Brain microvascular endothelial cell (primary cell): ENCODE measurements at regions not wholly inside any gene's neighbourhood (a gene's known extent, or its start where the extent isn't known, plus 50 kb on each side); places are given as distances from the start of the nearest gene placed in this dataset.
"Not testable (repeated sequence)": the region's sequence is repeated elsewhere in the genome, so short reads cannot be mapped to it uniquely, and the experiment has no call there.

ENCODE experiments used
- DNase-seq: peaks from one replicate; pipeline ENCODE4 v3.0.0-alpha.2; 2020
- H3K27ac ChIP-seq: fragments of 250-450 bp; sonication (Bioruptor Pico); 2 replicates; pipeline ENCODE4 v1.5.1; 2020; ENCODE audit warnings: mild to moderate bottlenecking, moderate library complexity
- H3K27me3 ChIP-seq: fragments of 250-450 bp; sonication (Bioruptor Pico); replicated peaks from 2 replicates; pipeline ENCODE4 v1.5.1; 2020; ENCODE audit warnings: mild to moderate bottlenecking
- H3K36me3 ChIP-seq: fragments of 250-450 bp; sonication (Bioruptor Pico); replicated peaks from 2 replicates; pipeline ENCODE4 v1.5.1; 2020; ENCODE audit warnings: mild to moderate bottlenecking
- H3K4me3 ChIP-seq: 2 replicates; pipeline ENCODE4 v1.5.1; 2011; ENCODE audit warnings: low read depth, mild to moderate bottlenecking, control low read depth, low read length, moderate library complexity
- CTCF ChIP-seq: IDR thresholded peaks from 2 replicates; pipeline ENCODE4 v1.5.1; 2011; ENCODE audit warnings: low read depth, mild to moderate bottlenecking, moderate library complexity, low read length, control low read depth, inconsistent platforms; ENCODE audit errors: missing control alignments
- in situ Hi-C: cut with HindIII; loops from 2 replicates; pipeline ENCODE4 v1.10.0; 2017; ENCODE audit warnings: low sequenced_read_pairs, low pct_ligation_motif_present

- no peak for DNase-seq
- no peak overlapping the region for H3K27ac ChIP-seq
- no peak overlapping the region for H3K4me3 ChIP-seq
- H3K27me3 ChIP-seq = no peaks in the 10 kb centered on the region
- no peaks in the 10 kb centered on the region for H3K36me3 ChIP-seq
- no peak for TF ChIP-seq CTCF
- in situ Hi-C loops = no loop called here
These were observed 94.2 kb downstream of the TMEM18 start for GRCh38 chr2:582792-583528.

DNA sequence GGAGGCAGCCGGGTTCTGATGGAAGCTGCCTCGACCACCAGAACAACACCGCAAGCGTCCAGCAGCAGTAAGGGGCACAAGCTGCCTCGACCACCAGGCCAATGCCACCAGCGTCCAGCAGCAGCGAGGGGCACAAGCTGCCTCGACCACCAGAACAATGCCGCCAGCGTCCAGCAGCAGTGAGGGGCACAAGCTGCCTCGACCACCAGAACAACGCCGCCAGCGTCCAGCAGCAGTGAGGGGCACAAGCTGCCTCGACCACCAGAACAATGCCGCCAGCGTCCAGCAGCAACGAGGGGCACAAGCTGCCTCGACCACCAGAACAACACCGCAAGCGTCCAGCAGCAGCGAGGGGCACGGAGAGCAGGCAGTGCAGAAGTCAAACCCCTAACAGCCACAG, 94.9 kb downstream of the TMEM18 start:
- H3K36me3 ChIP-seq, in situ Hi-C loops, DNase-seq, H3K27ac ChIP-seq, H3K4me3 ChIP-seq, H3K27me3 ChIP-seq: not testable (repeated sequence)

DNA sequence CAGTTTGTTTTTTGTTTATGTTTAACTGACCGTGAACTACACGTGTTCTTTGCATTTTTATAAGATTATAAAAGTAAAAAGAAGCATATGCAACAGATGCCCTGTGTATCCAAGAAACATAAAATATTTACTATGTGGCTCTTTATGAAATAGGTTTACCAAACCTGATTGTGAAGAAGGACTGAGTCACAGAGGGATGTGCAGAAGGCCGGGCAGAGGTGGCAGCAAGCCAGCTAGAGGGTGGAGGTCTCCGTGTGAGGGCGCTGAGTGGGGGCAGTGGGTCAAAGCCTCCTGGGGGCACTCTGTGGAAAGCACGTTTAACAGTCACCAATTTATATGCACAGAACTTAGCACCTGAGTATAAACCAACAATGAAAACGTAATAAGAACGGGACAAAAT, 97.2 kb downstream of the TMEM18 start:
- no peak for TF ChIP-seq CTCF
- in situ Hi-C loops = no loop called here
- H3K27ac ChIP-seq = no peak overlapping the region
- no peaks in the 10 kb centered on the region for H3K27me3 ChIP-seq
- no peaks in the 10 kb centered on the region for H3K36me3 ChIP-seq
- no peak for DNase-seq
- no peak overlapping the region for H3K4me3 ChIP-seq

DNA sequence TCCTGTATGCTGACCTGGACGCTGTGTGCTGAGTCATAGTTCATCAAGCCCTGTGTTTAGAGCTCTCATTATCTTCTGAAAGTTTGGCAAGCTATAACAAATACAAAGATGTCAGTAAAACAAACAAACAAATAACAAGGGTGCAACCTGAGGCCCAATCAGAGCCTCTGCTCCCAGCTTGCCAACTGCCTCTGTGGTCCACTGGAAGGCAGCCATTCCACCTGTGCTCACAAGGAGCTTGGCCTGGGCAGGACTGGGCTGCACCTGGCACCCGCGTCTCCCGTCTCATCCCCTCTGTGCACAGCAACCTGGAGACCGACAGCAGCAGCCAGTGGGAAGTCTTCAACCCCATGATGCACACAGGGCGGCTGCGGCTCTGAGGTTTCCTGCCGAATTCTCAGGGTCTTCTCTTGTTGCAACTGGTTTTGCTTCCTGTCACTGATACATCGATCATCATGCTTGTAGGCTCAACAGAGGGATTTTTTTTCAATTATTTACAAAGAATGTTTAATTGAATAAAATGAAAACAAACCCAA, 97.8 kb downstream of the TMEM18 start:
- in situ Hi-C loops = no loop called here
- Histone ChIP-seq H3K4me3 (no peak overlapping the region), H3K27me3 (no peaks in the 10 kb centered on the region), H3K27ac (no peak overlapping the region), H3K36me3 (no peaks in the 10 kb centered on the region)
- no peak for TF ChIP-seq CTCF
- no peak for DNase-seq

DNA sequence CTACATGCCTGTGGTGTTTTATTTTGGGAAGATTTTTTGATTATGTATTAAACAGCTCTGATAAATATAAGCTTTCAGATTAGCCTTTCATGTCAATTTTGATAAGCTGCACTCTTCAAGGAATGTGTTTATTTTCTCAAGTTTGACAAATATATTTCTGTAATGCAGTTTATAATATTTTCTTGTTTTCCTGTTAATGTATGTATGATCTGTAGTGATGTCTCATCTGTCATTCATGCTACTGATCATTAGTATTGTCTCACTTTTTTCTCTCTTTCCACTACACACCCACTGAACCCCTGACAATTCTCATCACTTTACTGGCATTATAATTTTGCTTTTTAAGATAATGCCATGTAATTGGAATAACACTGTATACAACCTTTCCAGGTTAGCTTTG, 100.9 kb downstream of the TMEM18 start:
- in situ Hi-C loops = no loop called here
- no peak for DNase-seq
- Histone ChIP-seq H3K27ac (no peak overlapping the region), H3K4me3 (no peak overlapping the region), H3K27me3 (no peaks in the 10 kb centered on the region), H3K36me3 (no peaks in the 10 kb centered on the region)
- TF ChIP-seq CTCF = no peak

- H3K4me3 ChIP-seq = no peak overlapping the region
- no peaks in the 10 kb centered on the region for H3K36me3 ChIP-seq
- H3K27ac ChIP-seq = no peak overlapping the region
- in situ Hi-C loops = no loop called here
- no peaks in the 10 kb centered on the region for H3K27me3 ChIP-seq
- DNase-seq = no peak
- TF ChIP-seq CTCF = no peak
These were observed 101.4 kb downstream of the TMEM18 start for GRCh38 chr2:575727-576236.
